ENCODE measurements at regions not wholly inside any gene's neighbourhood (a gene's known extent, or its start where the extent isn't known, plus 50 kb on each side); places are given as distances from the start of the nearest gene placed in this dataset.

GRCh38 chr1:60419023-60419422, 345.5 kb upstream of the C1orf87 start:
- TF ChIP-seq POLR2AphosphoS5 (IDR thresholded peaks at IDR 0.05) (no peak), POLR2A (IDR thresholded peaks at IDR 0.05) (no peak), CTCF (IDR thresholded peaks at IDR 0.05) (no peak)
- Histone ChIP-seq H3K27ac (no peak overlapping the region), H3K4me3 (no peak overlapping the region), H3K4me1 (no peaks in the 10 kb centered on the region), H3K27me3 (no peaks in the 10 kb centered on the region), H3K9me3 (peaks cover 0 to 7% of the 10 kb centered on the region in 2 donors), H3K36me3 (no peaks in the 10 kb centered on the region)
- intact Hi-C loops (cut with DNase I; ENCODE audit: low total_unique reads), result no loop called here
- no peak for DNase-seq (ENCODE audit: low spot score in 2 of 2)

GRCh38 chr1:60415696-60416095, 342.1 kb upstream of the C1orf87 start:
- Histone ChIP-seq H3K27me3 (no peaks in the 10 kb centered on the region), H3K9me3 (no peaks in the 10 kb centered on the region), H3K4me1 (no peaks in the 10 kb centered on the region), H3K36me3 (no peaks in the 10 kb centered on the region), H3K4me3 (no peak overlapping the region), H3K27ac (no peak overlapping the region)
- no peak for TF ChIP-seq CTCF (IDR thresholded peaks at IDR 0.05)
- TF ChIP-seq POLR2AphosphoS5 (IDR thresholded peaks at IDR 0.05), result no peak
- no peak for TF ChIP-seq POLR2A (IDR thresholded peaks at IDR 0.05)
- intact Hi-C loops (cut with DNase I; ENCODE audit: low total_unique reads), result no loop called here
- DNase-seq (ENCODE audit: low spot score in 2 of 2), result no peak

- Histone ChIP-seq H3K4me3 (no peak overlapping the region), H3K9me3 (no peaks in the 10 kb centered on the region), H3K36me3 (no peaks in the 10 kb centered on the region), H3K27ac (no peak overlapping the region), H3K4me1 (no peaks in the 10 kb centered on the region), H3K27me3 (no peaks in the 10 kb centered on the region)
- intact Hi-C loops (cut with DNase I; ENCODE audit: low total_unique reads), result no loop called here
- TF ChIP-seq POLR2A (IDR thresholded peaks at IDR 0.05), result no peak
- DNase-seq (ENCODE audit: low spot score in 2 of 2), result no peak
Observed at GRCh38 chr1:60413091-60413490, 339.5 kb upstream of the C1orf87 start.

GRCh38 chr1:60411591-60411990, 338.0 kb upstream of the C1orf87 start:
- Histone ChIP-seq H3K4me3 (no peak overlapping the region), H3K9me3 (no peaks in the 10 kb centered on the region), H3K27ac (no peak overlapping the region), H3K27me3 (no peaks in the 10 kb centered on the region), H3K36me3 (no peaks in the 10 kb centered on the region), H3K4me1 (no peaks in the 10 kb centered on the region)
- TF ChIP-seq POLR2AphosphoS5 (IDR thresholded peaks at IDR 0.05), result no peak
- TF ChIP-seq CTCF (IDR thresholded peaks at IDR 0.05), result no peak
- no peak for TF ChIP-seq POLR2A (IDR thresholded peaks at IDR 0.05)
- intact Hi-C loops (cut with DNase I; ENCODE audit: low total_unique reads), result no loop called here
- no peak for DNase-seq (ENCODE audit: low spot score in 2 of 2)

GRCh38 chr1:60402816-60403215, 329.2 kb upstream of the C1orf87 start:
- H3K9me3 ChIP-seq, result no peaks in the 10 kb centered on the region
- DNase-seq (ENCODE audit: low spot score in 2 of 2), result no peak
- intact Hi-C loops (cut with DNase I; ENCODE audit: low total_unique reads), result no loop called here
- H3K36me3 ChIP-seq, result no peaks in the 10 kb centered on the region
- H3K4me3 ChIP-seq, result peak overlapping the region in 1 of 3 donors; percentile 30
- H3K27ac ChIP-seq, result no peak overlapping the region
- no peak for TF ChIP-seq POLR2AphosphoS5 (IDR thresholded peaks at IDR 0.05)
- TF ChIP-seq POLR2A (IDR thresholded peaks at IDR 0.05), result no peak
- TF ChIP-seq CTCF (IDR thresholded peaks at IDR 0.05), result no peak
- H3K4me1 ChIP-seq, result no peaks in the 10 kb centered on the region
- no peaks in the 10 kb centered on the region for H3K27me3 ChIP-seq

GRCh38 chr1:60402216-60402615, 328.6 kb upstream of the C1orf87 start:
- H3K36me3 ChIP-seq, result no peaks in the 10 kb centered on the region
- H3K27me3 ChIP-seq, result no peaks in the 10 kb centered on the region
- H3K4me3 ChIP-seq, result no peak overlapping the region
- TF ChIP-seq CTCF (IDR thresholded peaks at IDR 0.05) (no peak), POLR2AphosphoS5 (IDR thresholded peaks at IDR 0.05) (no peak), POLR2A (IDR thresholded peaks at IDR 0.05) (no peak)
- no peak for DNase-seq (ENCODE audit: low spot score in 2 of 2)
- intact Hi-C loops (cut with DNase I; ENCODE audit: low total_unique reads), result no loop called here
- H3K4me1 ChIP-seq, result no peaks in the 10 kb centered on the region
- no peak overlapping the region for H3K27ac ChIP-seq
- H3K9me3 ChIP-seq, result no peaks in the 10 kb centered on the region

All from breast epithelium (tissue), 4 donors.